IMR-90 (cell line): ENCODE measurements at regions not wholly inside any gene's neighbourhood (a gene's known extent, or its start where the extent isn't known, plus 50 kb on each side); places are given as distances from the start of the nearest gene placed in this dataset.

Source experiments
- ATAC-seq: fragments of 200-7000 bp; cut with Tn5 transposase; 2 replicates; pipeline ENCODE4 v1.9.1; 2020; ENCODE audit warnings: low read depth, mild to moderate bottlenecking, moderate library complexity
- BruUV-seq: library from RNA; stranded (reverse); fragments of 400-500 nt; replicated peaks from 2 replicates; lab custom pipeline; 2021; lab: Mats Ljungman, UMichigan
- CTCF ChIA-PET: fragments of 300-600 bp; formaldehyde crosslinking; extraction: SDS; loops from one replicate; lab custom pipeline; 2021; ENCODE audit warnings: antibody characterized with exemption; lab: Yijun Ruan, JAX
- POLR2A ChIA-PET: fragments of 300-600 bp; sonication (Branson Sonifier 250); formaldehyde crosslinking; loops from one replicate; lab custom pipeline; 2022; ENCODE audit warnings: antibody characterized with exemption; ENCODE audit not compliant: unreplicated experiment; lab: Charles Lee
- DNase-seq: peaks from one replicate; pipeline ENCODE4 v3.0.0; 2013
- H2AFZ ChIP-seq: replicated peaks from 2 replicates; pipeline ENCODE3; 2013; ENCODE audit warnings: low read length, mild to moderate bottlenecking; ENCODE audit not compliant: poor library complexity
- H2AK5ac ChIP-seq: 2 replicates; pipeline ENCODE4 v1.6.1; 2013; ENCODE audit warnings: low read depth, low read length, inconsistent platforms
- H2AK9ac ChIP-seq: replicated peaks from 2 replicates; pipeline ENCODE3; 2013; ENCODE audit warnings: mild to moderate bottlenecking, low read depth, low read length, moderate library complexity; ENCODE audit not compliant: poor library complexity
- H2BK120ac ChIP-seq: 2 replicates; pipeline ENCODE4 v1.6.1; 2013; ENCODE audit warnings: low read depth, low read length, inconsistent platforms
- H2BK15ac ChIP-seq: 3 replicates; pipeline ENCODE4 v1.6.1; 2013; ENCODE audit warnings: low read depth, low read length, inconsistent platforms
- H2BK20ac ChIP-seq: 2 replicates; pipeline ENCODE4 v1.6.1; 2013; ENCODE audit warnings: low read depth, mild to moderate bottlenecking, inconsistent platforms, low read length, moderate library complexity
- H2BK5ac ChIP-seq: 2 replicates; pipeline ENCODE4 v1.6.1; 2013; ENCODE audit warnings: mild to moderate bottlenecking, low read depth, low read length, inconsistent platforms; ENCODE audit not compliant: poor library complexity, severe bottlenecking
- H3K14ac ChIP-seq: replicated peaks from 2 replicates; pipeline ENCODE4 v1.6.1; 2013; ENCODE audit warnings: low read depth, low read length, inconsistent platforms
- H3K18ac ChIP-seq: 2 replicates; pipeline ENCODE4 v1.6.1; 2013; ENCODE audit warnings: low read depth, low read length, control low read depth
- H3K23ac ChIP-seq: 2 replicates; pipeline ENCODE4 v1.6.1; 2013; ENCODE audit warnings: low read depth, low read length, inconsistent platforms
- H3K27ac ChIP-seq: 2 replicates; pipeline ENCODE4 v1.5.1; 2013; ENCODE audit warnings: mild to moderate bottlenecking, control low read depth, low read length; ENCODE audit not compliant: insufficient read depth
- H3K27me3 ChIP-seq: 2 replicates; pipeline ENCODE4 v1.6.1; 2013; ENCODE audit warnings: low read length; ENCODE audit not compliant: control insufficient read depth, insufficient read depth
- H3K36me3 ChIP-seq: 2 replicates; pipeline ENCODE4 v1.6.1; 2013; ENCODE audit warnings: low read length, mixed read lengths; ENCODE audit not compliant: control insufficient read depth, insufficient read depth
- H3K4ac ChIP-seq: 2 replicates; pipeline ENCODE4 v1.6.1; 2013; ENCODE audit warnings: low read depth, low read length, inconsistent platforms
- H3K4me1 ChIP-seq: 2 replicates; pipeline ENCODE4 v1.6.1; 2013; ENCODE audit warnings: low read length, mixed read lengths; ENCODE audit not compliant: control insufficient read depth, insufficient read depth
- H3K4me2 ChIP-seq: 2 replicates; pipeline ENCODE4 v1.6.1; 2013; ENCODE audit warnings: low read depth, mild to moderate bottlenecking, control low read depth, low read length, moderate library complexity
- H3K4me3 ChIP-seq: 2 replicates; pipeline ENCODE4 v1.5.1; 2013; ENCODE audit warnings: low read depth, mild to moderate bottlenecking, control low read depth, low read length, moderate library complexity; ENCODE audit not compliant: insufficient read depth
- H3K56ac ChIP-seq: 2 replicates; pipeline ENCODE4 v1.6.1; 2013; ENCODE audit warnings: low read length, inconsistent platforms; ENCODE audit not compliant: insufficient read depth; ENCODE audit errors: extremely low read depth
- H3K79me1 ChIP-seq, 2 experiments: 2 replicates each; pipeline ENCODE4 v1.6.1; 2013; ENCODE audit warnings: low read length in 2 of 2, inconsistent platforms in 1 of 2, low read depth in 1 of 2
- H3K9ac ChIP-seq: 2 replicates; pipeline ENCODE4 v1.6.1; 2013; ENCODE audit warnings: low read depth, low read length, control low read depth
- H3K9me1 ChIP-seq: 2 replicates; pipeline ENCODE4 v1.6.1; 2013; ENCODE audit warnings: low read length, inconsistent platforms; ENCODE audit not compliant: insufficient read depth
- H3K9me3 ChIP-seq: 2 replicates; pipeline ENCODE4 v1.6.1; 2013; ENCODE audit warnings: low read length; ENCODE audit not compliant: control insufficient read depth, insufficient read depth
- H4K20me1 ChIP-seq: 2 replicates; pipeline ENCODE4 v1.6.1; 2013; ENCODE audit warnings: low read length, inconsistent platforms; ENCODE audit not compliant: insufficient read depth
- H4K5ac ChIP-seq: 2 replicates; pipeline ENCODE4 v1.6.1; 2013; ENCODE audit warnings: mild to moderate bottlenecking, low read depth, low read length, control low read depth
- H4K8ac ChIP-seq, 2 experiments: 2 replicates each; pipeline ENCODE4 v1.6.1; 2013; ENCODE audit warnings: low read depth in 2 of 2, low read length in 2 of 2, control low read depth in 1 of 2, inconsistent platforms in 1 of 2
- H4K91ac ChIP-seq: 2 replicates; pipeline ENCODE4 v1.6.1; 2013; ENCODE audit warnings: low read depth, low read length, inconsistent platforms; ENCODE audit not compliant: insufficient read depth
- CEBPB ChIP-seq: IDR thresholded peaks from 2 replicates; pipeline ENCODE4 v1.6.1; 2012; ENCODE audit warnings: low read depth, low read length, improper control_type of control experiment
- CHD1 ChIP-seq: IDR thresholded peaks from 2 replicates; pipeline ENCODE4 v1.6.1; 2012; ENCODE audit warnings: low read depth, low read length, improper control_type of control experiment
- ELK1 ChIP-seq: fragments of 150-350 bp; IDR thresholded peaks from 2 replicates; pipeline ENCODE4 v1.6.1; 2016; ENCODE audit warnings: low read depth, mild to moderate bottlenecking, low read length, moderate library complexity, borderline replicate concordance
- FOS ChIP-seq: fragments of 150-350 bp; IDR thresholded peaks from 2 replicates; pipeline ENCODE4 v1.6.1; 2016; ENCODE audit warnings: low read depth, low read length
- MAFK ChIP-seq: IDR thresholded peaks from 2 replicates; pipeline ENCODE4 v1.6.1; 2012; ENCODE audit warnings: low read depth, low read length, improper control_type of control experiment
- NFE2L2 ChIP-seq: fragments of 150-350 bp; IDR thresholded peaks from 2 replicates; pipeline ENCODE4 v1.6.1; 2016; ENCODE audit warnings: low read depth, mild to moderate bottlenecking, low read length
- POLR2A ChIP-seq: IDR thresholded peaks from 2 replicates; pipeline ENCODE4 v1.6.1; 2012; ENCODE audit warnings: mild to moderate bottlenecking, low read depth, low read length
- RAD21 ChIP-seq: IDR thresholded peaks from 2 replicates; pipeline ENCODE4 v1.6.1; 2012; ENCODE audit warnings: low read length, improper control_type of control experiment
- dilution Hi-C: fragments of 300-500 bp; cut with HindIII; formaldehyde crosslinking; loops from one replicate; pipeline ENCODE4 v1.14.3; 2018; ENCODE audit warnings: low sequenced_read_pairs; ENCODE audit not compliant: unreplicated experiment
- in situ Hi-C: fragments of 300-500 bp; cut with MboI; formaldehyde crosslinking; loops from 3 replicates; pipeline ENCODE4 v1.14.3; 2019; ENCODE audit warnings: low sequenced_read_pairs, inconsistent platforms, mixed read lengths
- intact Hi-C: fragments of 100-400 bp; cut with micrococcal nuclease; formaldehyde crosslinking; loops from 2 replicates; pipeline ENCODE4 v1.10.0; 2022

DNA sequence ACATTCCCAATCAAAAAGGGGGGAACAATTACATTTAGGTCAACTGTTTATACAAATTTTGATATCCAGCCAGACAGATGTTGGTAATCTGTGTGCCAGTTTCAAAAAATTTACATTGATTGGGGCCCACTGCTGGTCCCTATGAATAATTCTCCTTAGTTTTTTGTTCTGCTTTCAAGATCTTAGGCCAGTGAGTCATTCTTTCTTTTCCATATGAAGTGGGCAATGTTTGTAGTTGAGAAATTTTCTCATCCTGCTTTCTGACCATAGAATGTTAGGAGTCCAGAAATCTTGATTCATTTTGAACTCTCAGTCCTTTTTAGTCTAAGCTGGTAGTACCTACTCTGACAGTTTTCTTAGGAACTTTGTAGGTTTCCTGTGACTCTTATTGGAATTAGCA is 244.3 kb downstream of the DIO2 start:
- H3K36me3 ChIP-seq: no peaks in the 10 kb centered on the region
- H3K4me1 ChIP-seq: peaks cover 5% of the 10 kb centered on the region
- H2AK9ac ChIP-seq: no peak overlapping the region
- H3K4me2 ChIP-seq: peak overlapping the region; percentile 74; the same call in 1 of the 2 replicates
- H3K9me1 ChIP-seq: no peaks in the 10 kb centered on the region
- peak overlapping the region; percentile 61; the same call in 1 of the 2 replicates for H2BK20ac ChIP-seq
- peak overlapping the region; percentile 20; the same call in 1 of the 2 replicates for H2AK5ac ChIP-seq
- DNase-seq (peak; percentile 74), ATAC-seq (peak; percentile 55)
- peak overlapping the region; percentile 59 for H3K27ac ChIP-seq
- no peak overlapping the region for H3K4me3 ChIP-seq
- dilution Hi-C loops (no loop called here), intact Hi-C loops (no loop called here), in situ Hi-C loops (no loop called here)
- H4K5ac ChIP-seq: peak overlapping the region; percentile 86; the same call in 1 of the 2 replicates
- H2BK120ac ChIP-seq: peak overlapping the region; percentile 77; the same call in 1 of the 2 replicates
- BruUV-seq: no TSS peak
- H2BK15ac ChIP-seq: no peak overlapping the region
- H2AFZ ChIP-seq: no peak overlapping the region
- H3K14ac ChIP-seq: peak overlapping the region; percentile 74; the same call in 1 of the 2 replicates
- no peak overlapping the region for H3K23ac ChIP-seq
- H3K4ac ChIP-seq: peak overlapping the region; percentile 66; the same call in 1 of the 2 replicates
- peak overlapping the region; percentile 97; the same call in 1 of the 2 replicates for H3K18ac ChIP-seq
- no peaks in the 10 kb centered on the region for H3K27me3 ChIP-seq
- H2BK5ac ChIP-seq: peak overlapping the region; percentile 87
- H3K79me1 ChIP-seq: no peaks in the 10 kb centered on the region
- POLR2A ChIA-PET: interaction anchor here (0.6 kb wide), 1 partner anchor 28 kb away, joined by 3 read pairs; no protein-coding TSS in a partner anchor
- no peak overlapping the region for H4K91ac ChIP-seq
- H3K9ac ChIP-seq: no peak overlapping the region; the same call in 1 of the 2 replicates
- 0 out of 2 replicates have a peak overlapping the region, but pooled peaks have one; percentile 35 for H3K56ac ChIP-seq
- H3K9me3 ChIP-seq: no peaks in the 10 kb centered on the region
- CTCF ChIA-PET: interaction anchor here (0.6 kb wide), 3 partner anchors 8 to 386 kb away, joined by 3 to 5 read pairs (median 3); no protein-coding TSS in a partner anchor
- TF ChIP-seq ELK1 (no peak), RAD21 (no peak), CEBPB (peak; percentile 28; the same call in 1 of the 2 replicates), CHD1 (no peak), MAFK (no peak), FOS (peak; percentile 31; the same call in 1 of the 2 replicates), POLR2A (no peak), NFE2L2 (no peak)
- H4K20me1 ChIP-seq: no peaks in the 10 kb centered on the region
- H4K8ac ChIP-seq: peak overlapping the region in 1 of 2 experiments; percentile 18; a peak in 2 of 4 replicates
